ENCODE measurements at regions not wholly inside any gene's neighbourhood (a gene's known extent, or its start where the extent isn't known, plus 50 kb on each side); places are given as distances from the start of the nearest gene placed in this dataset.

DNA sequence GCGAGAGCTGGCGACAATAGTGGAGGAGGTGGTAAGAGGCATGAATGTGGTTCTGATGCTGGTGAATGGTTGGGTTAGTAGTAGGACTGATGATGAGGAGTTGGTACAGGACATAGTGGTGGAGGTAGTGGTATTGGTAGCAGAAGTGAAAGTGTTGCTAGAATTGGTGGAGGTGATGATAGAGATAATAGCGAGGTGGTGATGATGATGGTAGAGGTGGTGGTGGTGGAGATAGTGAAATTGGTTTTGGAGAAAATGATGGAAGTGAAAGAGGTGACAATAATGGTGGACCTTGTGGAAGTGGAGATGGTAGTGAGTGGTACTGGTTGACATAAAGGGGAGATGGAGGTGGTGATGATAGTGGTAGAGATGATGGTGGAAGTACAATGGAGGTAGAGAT is 360.2 kb upstream of the JAG1 start:
- TF ChIP-seq EZH2phosphoT487 (IDR thresholded peaks at IDR 0.05; ENCODE audit: borderline replicate concordance) = no peak
- no peak for TF ChIP-seq CTCF (conservative IDR thresholded peaks at IDR 0.05; ENCODE audit: low read length)
